Activated naive CD4-positive, alpha-beta T cell treated with anti-CD3 and anti-CD28 coated beads, Interleukin-2, amount 50 U/mL, for 24 hours (primary cell): ENCODE measurements at regions not wholly inside any gene's neighbourhood (a gene's known extent, or its start where the extent isn't known, plus 50 kb on each side); places are given as distances from the start of the nearest gene placed in this dataset.
"Not testable (repeated sequence)": the region's sequence is repeated elsewhere in the genome, so short reads cannot be mapped to it uniquely, and the experiment has no call there.

Source experiments
- H3K27ac Mint-ChIP-seq: one replicate; pipeline ENCODE4 v1.8.0; 2021; ENCODE audit warnings: mild to moderate bottlenecking, mixed read lengths
- H3K27me3 Mint-ChIP-seq: one replicate; pipeline ENCODE4 v1.8.0; 2021; ENCODE audit warnings: mixed read lengths
- H3K36me3 Mint-ChIP-seq: one replicate; pipeline ENCODE4 v1.8.0; 2021; ENCODE audit warnings: mixed read lengths
- H3K4me1 Mint-ChIP-seq: one replicate; pipeline ENCODE4 v1.8.0; 2021; ENCODE audit warnings: mixed read lengths
- H3K4me3 Mint-ChIP-seq: one replicate; pipeline ENCODE4 v1.8.0; 2021; ENCODE audit warnings: mild to moderate bottlenecking, mixed read lengths
- H3K9me3 Mint-ChIP-seq: one replicate; pipeline ENCODE4 v1.8.0; 2021; ENCODE audit warnings: mixed read lengths

DNA sequence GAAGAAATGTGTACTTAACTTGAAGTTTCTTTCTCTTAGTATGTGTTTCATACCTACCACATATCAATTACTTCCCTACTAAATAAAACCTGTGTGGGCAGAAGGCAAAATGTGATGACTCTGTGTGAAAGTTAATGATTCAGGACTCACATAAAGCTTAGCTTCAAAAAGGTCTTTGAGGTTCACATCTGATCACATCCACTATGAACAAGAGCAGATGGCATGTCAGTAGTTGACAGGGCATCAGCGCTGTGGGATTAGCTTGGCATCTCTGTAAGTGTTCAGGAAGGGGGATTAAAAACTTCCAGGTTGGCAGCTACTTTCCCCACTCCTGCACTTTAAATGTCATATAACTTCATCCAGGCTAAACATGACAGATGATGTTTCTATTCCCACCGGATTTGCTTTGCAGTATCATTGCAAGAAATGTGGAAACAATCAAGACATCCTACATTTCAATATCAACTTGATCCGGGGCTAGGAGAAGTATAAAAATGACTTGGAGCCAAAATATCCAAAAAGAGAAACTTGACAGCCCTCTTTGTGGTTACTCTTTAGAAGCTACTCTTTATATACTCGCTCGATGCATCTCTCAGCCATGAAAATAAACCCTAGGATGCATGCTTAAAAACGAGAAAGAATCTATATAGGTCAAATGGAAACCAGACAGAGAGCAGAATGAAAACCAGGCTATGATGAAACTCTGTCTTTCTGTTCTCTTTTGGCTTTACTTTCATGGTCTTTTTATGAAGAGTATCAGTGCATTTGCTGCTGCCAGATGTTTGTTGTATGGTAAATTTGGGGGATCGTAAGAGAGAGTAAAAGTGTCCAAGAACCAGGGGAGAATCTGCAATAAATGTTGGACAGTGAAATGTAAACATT, 273.1 kb upstream of the ALCAM start:
- Mint-ChIP-seq H3K4me1 (no peaks in the 10 kb centered on the region), H3K9me3 (no peaks in the 10 kb centered on the region), H3K27ac (no peak overlapping the region), H3K36me3 (no peaks in the 10 kb centered on the region), H3K4me3 (no peak overlapping the region), H3K27me3 (peaks cover 2% of the 10 kb centered on the region)

DNA sequence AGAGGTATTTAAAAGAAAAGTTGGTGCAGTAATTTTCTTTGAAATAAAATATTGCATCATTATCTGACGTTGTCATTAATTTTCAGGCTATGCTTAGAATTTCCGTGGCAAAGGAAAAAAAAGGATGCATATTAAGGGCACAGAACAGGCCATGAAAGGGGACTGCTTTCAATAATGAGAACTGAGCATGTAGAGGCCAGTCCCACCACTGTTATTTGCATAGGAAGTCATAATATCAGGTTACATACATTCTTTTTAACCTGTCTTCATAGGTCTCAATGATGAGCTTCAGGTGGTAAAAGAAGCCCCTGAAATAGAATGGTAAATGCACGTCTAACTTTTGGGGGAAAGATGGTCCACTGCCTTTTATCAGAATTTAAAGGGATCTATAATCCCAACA, 272.1 kb upstream of the ALCAM start:
- Mint-ChIP-seq H3K36me3 (no peaks in the 10 kb centered on the region), H3K4me3 (no peak overlapping the region), H3K4me1 (no peaks in the 10 kb centered on the region), H3K9me3 (no peaks in the 10 kb centered on the region), H3K27ac (no peak overlapping the region), H3K27me3 (no peaks in the 10 kb centered on the region)

GRCh38 chr3:105096071-105096470, 270.6 kb upstream of the ALCAM start:
- H3K4me1 Mint-ChIP-seq = no peaks in the 10 kb centered on the region
- H3K27ac Mint-ChIP-seq = no peak overlapping the region
- no peaks in the 10 kb centered on the region for H3K36me3 Mint-ChIP-seq
- H3K4me3 Mint-ChIP-seq = no peak overlapping the region
- H3K27me3 Mint-ChIP-seq = no peaks in the 10 kb centered on the region
- no peaks in the 10 kb centered on the region for H3K9me3 Mint-ChIP-seq

- no peaks in the 10 kb centered on the region for H3K4me1 Mint-ChIP-seq
- H3K9me3 Mint-ChIP-seq = no peaks in the 10 kb centered on the region
- no peak overlapping the region for H3K4me3 Mint-ChIP-seq
- peaks cover 1% of the 10 kb centered on the region for H3K27me3 Mint-ChIP-seq
- no peak overlapping the region for H3K27ac Mint-ChIP-seq
- no peaks in the 10 kb centered on the region for H3K36me3 Mint-ChIP-seq
These were observed 265.1 kb upstream of the ALCAM start for GRCh38 chr3:105101603-105102002.

- Mint-ChIP-seq H3K27me3 (peaks cover 1% of the 10 kb centered on the region), H3K36me3 (no peaks in the 10 kb centered on the region), H3K4me1 (no peaks in the 10 kb centered on the region), H3K9me3 (no peaks in the 10 kb centered on the region), H3K27ac (no peak overlapping the region), H3K4me3 (no peak overlapping the region)
These were observed 263.6 kb upstream of the ALCAM start for GRCh38 chr3:105103139-105103538.

DNA sequence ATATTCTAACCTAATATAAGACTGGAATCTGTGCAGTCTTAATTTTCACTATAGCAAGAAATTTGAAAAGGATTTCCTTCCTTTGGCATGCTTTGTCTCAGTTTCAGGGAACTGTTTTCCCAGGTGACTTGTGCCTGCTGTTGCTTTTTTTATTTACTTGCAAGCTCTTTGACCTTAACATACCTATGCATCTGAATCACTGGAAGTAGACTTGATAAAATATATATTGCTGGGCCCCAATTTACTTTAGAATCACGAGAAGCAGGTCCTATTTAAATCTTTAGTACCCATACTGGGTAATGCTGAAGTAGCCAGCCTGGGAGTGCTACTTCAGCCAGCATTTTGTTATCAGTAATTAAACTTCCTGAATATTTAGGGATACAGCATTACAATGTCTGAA, 257.9 kb upstream of the ALCAM start:
- no peaks in the 10 kb centered on the region for H3K36me3 Mint-ChIP-seq
- peaks cover 1% of the 10 kb centered on the region for H3K27me3 Mint-ChIP-seq
- peaks cover 24% of the 10 kb centered on the region for H3K9me3 Mint-ChIP-seq
- no peak overlapping the region for H3K4me3 Mint-ChIP-seq
- H3K27ac Mint-ChIP-seq = no peak overlapping the region
- no peaks in the 10 kb centered on the region for H3K4me1 Mint-ChIP-seq

- H3K4me1 Mint-ChIP-seq = no peaks in the 10 kb centered on the region
These were observed 247.8 kb upstream of the ALCAM start for GRCh38 chr3:105118905-105119304.

DNA sequence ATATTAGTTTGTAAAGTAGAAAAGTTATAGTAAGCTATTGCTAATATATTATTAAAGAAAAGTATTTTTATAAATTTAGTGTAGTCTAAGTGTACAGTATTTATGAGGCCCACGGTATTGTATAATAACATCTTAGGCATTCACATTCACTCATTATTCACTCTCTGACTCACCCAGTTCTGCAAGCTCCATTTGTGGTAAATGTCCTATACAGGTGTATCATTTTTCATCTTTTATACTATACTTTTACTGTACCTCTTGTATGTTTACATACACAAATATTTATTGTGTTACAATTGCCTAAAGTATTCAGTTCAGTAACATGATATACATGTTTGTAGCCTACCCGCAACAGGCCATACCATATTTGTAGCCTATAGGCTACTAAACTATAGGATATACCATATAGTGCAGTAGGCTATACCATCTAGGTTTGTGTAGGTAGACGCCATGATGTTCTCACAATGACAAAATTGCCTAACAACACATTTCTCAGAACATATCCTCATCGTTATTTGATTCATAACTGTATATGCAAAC, 246.8 kb upstream of the ALCAM start:
- H3K27ac Mint-ChIP-seq = no peak overlapping the region
- H3K9me3 Mint-ChIP-seq = no peaks in the 10 kb centered on the region
- H3K36me3 Mint-ChIP-seq = no peaks in the 10 kb centered on the region
- H3K27me3 Mint-ChIP-seq = no peaks in the 10 kb centered on the region
- H3K4me1 Mint-ChIP-seq = no peaks in the 10 kb centered on the region
- H3K4me3 Mint-ChIP-seq = no peak overlapping the region

More at GRCh38 chr3:105118905-105119304, 247.8 kb upstream of the ALCAM start:
- Mint-ChIP-seq H3K9me3 (no peaks in the 10 kb centered on the region), H3K4me3 (no peak overlapping the region), H3K27ac (no peak overlapping the region), H3K36me3 (no peaks in the 10 kb centered on the region), H3K27me3 (no peaks in the 10 kb centered on the region)

GRCh38 chr3:105130911-105131310, 235.8 kb upstream of the ALCAM start:
- Mint-ChIP-seq H3K27me3 (no peaks in the 10 kb centered on the region), H3K36me3 (no peaks in the 10 kb centered on the region), H3K4me3 (no peak overlapping the region), H3K9me3 (peaks cover 21% of the 10 kb centered on the region), H3K27ac (no peak overlapping the region), H3K4me1 (no peaks in the 10 kb centered on the region)

GRCh38 chr3:105137911-105138310, 228.8 kb upstream of the ALCAM start:
- peaks cover 2% of the 10 kb centered on the region for H3K27me3 Mint-ChIP-seq
- no peaks in the 10 kb centered on the region for H3K4me1 Mint-ChIP-seq
- peaks cover 5% of the 10 kb centered on the region for H3K9me3 Mint-ChIP-seq
- no peak overlapping the region for H3K27ac Mint-ChIP-seq
- H3K36me3 Mint-ChIP-seq = no peaks in the 10 kb centered on the region
- H3K4me3 Mint-ChIP-seq = no peak overlapping the region

DNA sequence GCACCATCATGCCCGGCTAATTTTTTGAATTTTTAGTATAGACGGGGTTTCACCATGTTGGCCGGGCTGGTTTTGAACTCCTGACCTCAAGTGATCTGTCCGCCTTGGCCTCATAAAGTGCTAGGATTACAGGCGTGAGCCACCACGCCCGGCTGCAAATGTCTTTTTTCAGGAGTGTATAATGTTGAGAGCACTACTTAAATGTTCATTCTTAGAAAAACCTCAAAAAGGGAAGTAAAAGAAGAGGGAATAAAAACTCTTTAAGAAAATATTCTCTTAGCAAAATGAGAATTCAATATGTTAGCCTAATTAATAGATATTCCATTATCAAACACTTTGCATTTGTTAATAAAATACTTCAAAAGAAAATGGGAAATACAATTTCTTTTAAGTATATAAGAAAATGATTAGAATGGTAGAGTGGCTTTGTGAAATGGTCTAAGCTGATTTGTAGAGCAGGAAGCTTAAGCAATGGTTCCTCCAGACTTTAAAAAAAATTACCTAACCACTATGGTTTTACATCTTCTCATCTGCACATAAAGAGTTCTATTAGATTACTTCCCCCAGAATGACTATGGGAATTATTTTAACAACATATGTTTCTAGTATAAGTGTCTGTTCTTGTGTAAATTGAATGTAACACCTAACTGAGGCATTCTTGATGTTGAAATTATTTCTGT, 226.7 kb upstream of the ALCAM start:
- peaks cover 5% of the 10 kb centered on the region for H3K9me3 Mint-ChIP-seq
- no peak overlapping the region for H3K27ac Mint-ChIP-seq
- no peak overlapping the region for H3K4me3 Mint-ChIP-seq
- H3K36me3 Mint-ChIP-seq = no peaks in the 10 kb centered on the region
- no peaks in the 10 kb centered on the region for H3K4me1 Mint-ChIP-seq
- H3K27me3 Mint-ChIP-seq = peaks cover 2% of the 10 kb centered on the region

DNA sequence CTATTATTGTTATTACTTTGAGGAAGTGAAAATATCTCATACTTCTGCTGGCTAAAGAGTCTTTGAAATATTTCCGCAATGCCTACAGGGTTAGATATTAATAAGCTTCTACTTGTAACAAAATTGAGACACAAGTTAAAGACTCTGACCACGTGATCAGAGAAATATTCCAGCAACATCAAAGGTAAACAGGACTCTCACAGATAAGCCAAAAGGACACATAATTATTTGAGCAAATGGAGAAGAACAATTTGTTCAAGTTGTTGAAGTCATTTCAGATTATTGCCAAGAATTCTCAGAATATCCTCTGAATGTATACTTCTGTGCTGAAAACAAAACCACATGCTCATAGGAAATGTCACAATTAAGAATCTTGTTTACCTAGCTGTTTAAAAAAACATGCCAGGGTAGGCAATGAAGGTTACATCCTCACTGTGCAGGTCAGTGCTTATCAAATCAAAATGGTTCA, 225.8 kb upstream of the ALCAM start:
- H3K4me3 Mint-ChIP-seq = no peak overlapping the region

DNA sequence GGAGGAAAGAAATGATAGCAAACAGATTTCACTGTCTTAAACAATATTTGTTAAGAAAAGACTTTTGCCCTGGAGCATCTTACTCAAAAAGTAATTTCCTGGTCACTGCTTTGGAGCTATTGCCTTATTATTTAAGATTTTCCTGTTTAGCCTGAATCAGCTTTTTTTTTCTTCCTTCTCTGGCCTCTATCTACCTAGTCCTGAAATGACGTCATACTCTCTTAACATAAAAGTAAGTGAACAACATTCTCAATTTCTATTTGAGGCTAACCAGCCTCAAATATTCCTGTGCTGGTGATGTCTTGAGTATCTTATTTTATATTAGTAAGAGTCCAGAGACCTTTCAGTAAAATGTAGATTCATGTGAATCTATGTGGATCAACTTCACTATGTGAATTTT, 221.9 kb upstream of the ALCAM start:
- H3K27me3 Mint-ChIP-seq = no peaks in the 10 kb centered on the region
- H3K4me1 Mint-ChIP-seq = no peaks in the 10 kb centered on the region
- H3K9me3 Mint-ChIP-seq = no peaks in the 10 kb centered on the region
- H3K27ac Mint-ChIP-seq = no peak overlapping the region
- H3K4me3 Mint-ChIP-seq = no peak overlapping the region
- H3K36me3 Mint-ChIP-seq = no peaks in the 10 kb centered on the region

More for the DNA sequence above, 225.8 kb upstream of the ALCAM start:
- peaks cover 5% of the 10 kb centered on the region for H3K9me3 Mint-ChIP-seq
- peaks cover 2% of the 10 kb centered on the region for H3K27me3 Mint-ChIP-seq
- H3K4me1 Mint-ChIP-seq = no peaks in the 10 kb centered on the region
- no peaks in the 10 kb centered on the region for H3K36me3 Mint-ChIP-seq
- no peak overlapping the region for H3K27ac Mint-ChIP-seq

GRCh38 chr3:105145511-105145910, 221.2 kb upstream of the ALCAM start:
- no peaks in the 10 kb centered on the region for H3K36me3 Mint-ChIP-seq
- H3K9me3 Mint-ChIP-seq = no peaks in the 10 kb centered on the region
- no peaks in the 10 kb centered on the region for H3K4me1 Mint-ChIP-seq
- H3K27ac Mint-ChIP-seq = no peak overlapping the region
- no peaks in the 10 kb centered on the region for H3K27me3 Mint-ChIP-seq
- no peak overlapping the region for H3K4me3 Mint-ChIP-seq

DNA sequence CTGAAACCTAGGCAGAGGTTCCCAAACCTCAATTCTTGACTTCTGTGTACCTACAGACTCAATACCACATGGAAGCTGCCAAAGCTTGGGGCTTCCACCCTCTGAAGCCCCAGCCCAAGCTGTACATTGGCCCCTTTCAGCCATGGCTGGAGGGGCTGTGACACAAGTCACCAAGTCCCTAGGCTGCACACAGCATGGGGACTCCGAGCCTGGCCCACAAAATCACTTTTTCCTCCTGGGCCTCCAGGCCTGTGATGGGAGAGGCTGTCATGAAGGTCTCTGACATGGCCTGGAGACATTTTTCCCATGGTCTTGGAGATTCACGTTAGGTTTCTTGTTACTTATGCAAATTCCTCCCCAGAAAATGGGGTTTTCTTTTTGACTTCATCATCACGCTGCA, 217.5 kb upstream of the ALCAM start:
- H3K27me3 Mint-ChIP-seq, H3K9me3 Mint-ChIP-seq, H3K4me3 Mint-ChIP-seq, H3K4me1 Mint-ChIP-seq, H3K36me3 Mint-ChIP-seq, H3K27ac Mint-ChIP-seq: not testable (repeated sequence)

GRCh38 chr3:105152987-105153386, 213.7 kb upstream of the ALCAM start:
- Mint-ChIP-seq H3K4me1 (no peaks in the 10 kb centered on the region), H3K4me3 (no peak overlapping the region), H3K36me3 (no peaks in the 10 kb centered on the region), H3K27ac (no peak overlapping the region), H3K27me3 (no peaks in the 10 kb centered on the region), H3K9me3 (no peaks in the 10 kb centered on the region)
